ENCODE measurements at regions not wholly inside any gene's neighbourhood (a gene's known extent, or its start where the extent isn't known, plus 50 kb on each side); places are given as distances from the start of the nearest gene placed in this dataset.

- no peak for DNase-seq
Observed at GRCh38 chr6:92363111-92363510, 1056.2 kb downstream of the EPHA7 start.

DNA sequence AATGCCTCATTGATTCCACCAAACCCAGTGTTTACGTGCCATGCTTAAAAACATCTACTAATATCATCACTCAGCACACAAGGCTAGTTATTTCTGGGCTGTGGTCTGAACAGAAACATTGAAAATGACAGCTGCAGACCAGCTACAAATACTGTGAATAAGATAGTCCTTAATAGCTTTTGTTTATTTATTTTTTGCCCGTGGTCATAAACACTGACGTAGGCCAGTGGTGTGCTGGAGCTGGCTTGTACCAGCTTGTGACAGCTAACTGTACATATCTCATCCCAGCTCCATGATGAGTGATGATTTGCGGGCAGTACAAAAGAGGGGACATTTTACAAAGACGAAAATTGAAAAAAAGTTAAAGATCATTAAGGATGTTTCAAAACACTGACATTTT, 1057.0 kb downstream of the EPHA7 start:
- no peak for DNase-seq

GRCh38 chr6:92361990-92362389, 1057.4 kb downstream of the EPHA7 start:
- DNase-seq = no peak

- no peak for DNase-seq
Observed at GRCh38 chr6:92354270-92354829, 1065.0 kb downstream of the EPHA7 start.

- DNase-seq = no peak
Observed at GRCh38 chr6:92352130-92352529, 1067.2 kb downstream of the EPHA7 start.

DNA sequence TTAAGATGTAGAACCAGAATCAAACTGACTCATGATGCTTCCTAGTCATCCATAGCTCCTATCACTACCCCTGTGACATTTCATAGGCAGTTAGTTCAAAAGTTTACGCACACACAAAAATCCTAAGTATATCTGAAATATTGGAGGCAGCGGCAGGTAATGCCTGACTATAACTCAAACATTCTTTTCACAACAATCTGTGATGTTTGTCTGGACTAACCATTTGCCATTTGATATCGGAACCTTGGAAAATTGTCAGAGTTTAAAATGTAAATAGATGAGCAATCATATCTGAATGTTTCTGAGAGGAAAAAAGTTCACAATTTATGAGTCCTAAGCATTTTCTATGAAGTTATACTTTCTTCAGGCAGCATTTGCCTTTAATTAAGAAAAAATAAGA, 1078.2 kb downstream of the EPHA7 start:
- DNase-seq = no peak

- DNase-seq = no peak
Observed at GRCh38 chr6:92339936-92340640, 1079.3 kb downstream of the EPHA7 start.

DNA sequence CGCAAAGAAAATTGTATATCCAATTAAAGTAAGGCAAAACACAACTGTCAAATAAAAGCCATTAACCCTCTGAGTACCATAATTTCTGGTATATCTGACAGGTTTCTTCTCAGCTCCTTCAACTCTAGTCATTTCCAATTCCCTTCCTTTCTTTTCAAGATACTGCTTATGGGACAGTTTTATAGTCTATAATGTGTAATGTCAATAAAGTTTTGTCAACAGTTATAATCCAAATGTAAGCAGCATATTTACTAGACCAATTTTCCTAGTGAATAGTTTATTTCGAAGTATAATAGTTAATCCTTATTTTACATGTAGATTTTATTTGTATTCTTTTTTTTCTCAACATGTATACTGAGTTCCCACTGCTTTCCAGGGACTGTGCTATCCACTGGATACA, 1081.8 kb downstream of the EPHA7 start:
- no peak for DNase-seq

- DNase-seq = no peak
Observed at GRCh38 chr6:92329208-92329847, 1090.0 kb downstream of the EPHA7 start.

DNA sequence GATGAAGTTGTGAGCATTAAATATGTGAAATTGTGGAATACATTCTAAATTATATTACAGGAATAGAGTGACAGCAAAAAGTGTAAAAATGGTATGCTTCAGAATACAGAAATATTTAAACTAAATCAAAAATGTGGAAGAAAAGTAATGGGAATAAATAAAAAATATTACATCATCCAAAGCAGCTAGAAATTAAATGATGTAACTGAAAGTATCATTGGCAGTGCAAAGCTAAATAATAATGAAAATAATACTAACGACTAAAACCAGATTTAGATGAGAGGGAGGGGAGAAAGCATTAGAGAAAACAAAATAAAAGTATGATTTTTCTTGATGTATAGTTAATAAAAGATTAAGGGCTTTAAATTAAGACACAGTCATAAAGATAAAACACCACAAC, 1104.0 kb downstream of the EPHA7 start:
- no peak for DNase-seq

DNA sequence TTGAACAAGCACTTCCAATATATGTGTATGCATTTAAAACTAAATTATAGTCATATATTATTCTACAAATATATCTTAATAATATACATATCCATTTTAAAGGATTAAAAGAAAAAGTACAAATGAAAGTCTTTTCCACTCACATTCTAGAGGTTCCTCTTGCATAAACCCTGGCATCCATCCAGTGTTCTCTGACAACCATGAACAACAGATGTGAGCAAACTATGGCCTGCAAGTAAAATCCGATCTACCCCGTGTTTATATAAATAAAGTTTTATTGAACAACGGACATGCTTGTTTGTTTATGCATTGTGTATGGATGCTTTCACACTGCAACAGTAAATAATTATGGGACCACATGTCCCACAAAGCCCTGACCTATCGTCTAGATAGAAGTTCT, 1122.3 kb downstream of the EPHA7 start:
- DNase-seq = no peak

DNA sequence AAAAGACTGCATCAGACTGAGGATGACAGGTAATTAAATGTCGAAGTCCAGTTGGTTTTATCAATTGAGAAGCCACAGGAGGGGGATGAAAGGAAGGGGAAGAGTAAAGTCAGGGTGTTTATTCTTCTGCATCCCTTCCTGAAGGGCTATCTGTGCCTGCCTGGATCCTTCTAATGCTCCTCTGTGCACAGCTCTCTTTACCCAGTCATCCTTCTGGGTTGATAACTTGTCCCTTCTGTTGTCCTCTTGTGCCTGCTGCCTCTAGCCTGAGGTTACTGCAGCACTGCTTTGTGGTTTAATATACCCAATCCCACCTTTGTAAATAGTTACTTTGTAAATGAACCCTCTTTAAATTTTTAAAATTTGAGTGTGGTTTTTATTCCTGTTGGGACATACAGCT, 1127.3 kb downstream of the EPHA7 start:
- DNase-seq = no peak

DNA sequence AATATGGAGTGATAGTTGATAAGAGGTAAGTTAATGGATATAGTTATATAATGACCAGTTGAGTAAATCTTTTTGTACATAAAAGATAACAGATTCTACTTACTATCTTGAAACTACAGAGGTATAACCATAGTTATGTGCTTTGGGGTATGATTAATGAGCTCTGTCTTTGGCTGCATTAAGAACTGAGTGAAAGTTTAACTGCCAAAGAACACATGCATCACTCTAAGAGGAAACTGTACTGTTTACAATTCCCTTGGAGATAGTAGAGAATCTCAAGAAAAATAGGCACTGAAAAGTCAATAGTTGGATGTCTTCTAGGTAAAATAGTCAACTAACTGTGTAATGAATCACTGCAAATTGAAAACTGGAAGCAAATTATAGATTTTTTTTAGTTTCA, 1129.5 kb downstream of the EPHA7 start:
- no peak for DNase-seq

- no peak for DNase-seq
Observed at GRCh38 chr6:92281571-92282076, 1137.7 kb downstream of the EPHA7 start.

DNA sequence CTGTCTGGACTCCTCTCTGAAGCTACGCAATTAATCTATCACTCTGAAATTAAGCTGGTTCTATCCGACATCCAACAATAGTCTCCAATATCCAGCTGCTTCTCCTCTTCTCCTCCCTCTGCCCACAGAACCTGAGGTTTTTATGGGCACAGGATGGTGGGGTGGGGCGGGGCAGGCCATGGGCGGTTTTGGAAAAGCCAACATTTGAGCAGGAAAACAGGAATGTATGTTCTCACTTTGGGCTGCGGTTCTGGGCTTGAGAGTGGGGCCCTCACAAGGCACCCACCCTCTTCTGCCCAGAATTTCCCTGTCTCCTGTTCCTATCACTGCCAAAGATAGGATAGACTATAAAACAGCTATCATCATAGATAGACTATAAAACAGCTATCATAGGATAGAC, 1144.2 kb downstream of the EPHA7 start:
- no peak for DNase-seq

- DNase-seq = no peak
Observed at GRCh38 chr6:92274588-92274987, 1144.8 kb downstream of the EPHA7 start.

DNA sequence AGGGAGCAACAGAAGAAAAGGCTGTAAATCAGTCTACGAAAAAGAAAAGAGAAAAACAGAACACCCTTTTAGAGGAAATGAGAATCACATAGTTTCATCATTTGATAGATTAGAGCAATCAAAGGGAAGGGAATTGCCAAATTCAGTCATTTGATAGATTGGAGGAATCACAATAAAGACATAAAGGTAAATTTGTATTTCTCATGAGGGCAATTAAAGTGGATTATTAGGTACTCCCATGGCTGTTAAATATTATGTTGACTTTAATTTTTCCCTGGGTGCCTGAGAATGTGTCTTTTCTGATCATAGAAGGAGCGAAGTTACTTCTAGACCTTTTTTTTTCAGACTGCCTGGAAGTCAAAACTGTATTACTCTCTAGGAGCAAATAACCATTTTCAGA, 1145.7 kb downstream of the EPHA7 start:
- no peak for DNase-seq

- no peak for DNase-seq
Observed at GRCh38 chr6:92271091-92271490, 1148.3 kb downstream of the EPHA7 start.

DNA sequence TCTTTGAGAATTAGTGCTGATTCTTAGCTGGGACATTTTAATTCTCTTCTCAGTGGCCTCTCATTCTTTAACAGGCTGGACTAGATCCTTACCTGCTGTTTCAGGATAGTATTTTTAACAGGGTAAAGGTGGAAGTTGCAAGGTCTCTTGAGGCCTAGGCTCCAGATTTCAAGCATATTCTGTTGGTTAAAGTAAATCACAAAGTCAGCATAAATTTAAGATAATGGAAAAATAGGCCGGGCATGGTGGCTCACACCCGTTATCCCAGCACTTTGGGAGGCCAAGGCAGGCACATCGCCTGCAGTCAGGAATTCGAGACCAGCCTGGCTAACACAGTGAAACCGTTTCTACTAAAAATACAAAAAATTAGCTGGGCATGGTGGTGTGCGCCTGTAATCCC, 1149.0 kb downstream of the EPHA7 start:
- DNase-seq = no peak

- DNase-seq = no peak
Observed at GRCh38 chr6:92267335-92267734, 1152.0 kb downstream of the EPHA7 start.

GRCh38 chr6:92263864-92264263, 1155.5 kb downstream of the EPHA7 start:
- DNase-seq = no peak

DNA sequence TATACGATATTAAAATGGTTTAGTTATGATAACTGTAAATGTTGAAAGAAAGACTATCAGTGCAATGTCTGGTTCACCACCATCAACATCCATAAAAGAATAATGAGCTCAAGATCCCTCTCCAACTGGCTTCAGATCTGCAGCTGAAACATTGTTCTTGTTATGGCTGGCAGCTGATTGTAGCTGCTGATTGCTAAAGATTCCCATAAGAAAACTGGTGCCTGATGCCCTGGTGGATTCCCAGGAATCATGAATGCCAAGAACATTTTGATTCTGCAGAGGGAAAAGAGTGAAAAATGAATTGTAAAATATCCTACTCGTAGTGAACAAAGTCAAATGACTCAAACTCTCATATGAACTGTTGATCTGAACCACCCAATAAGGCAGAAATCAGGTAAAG, 1160.2 kb downstream of the EPHA7 start:
- no peak for DNase-seq

- DNase-seq = no peak
Observed at GRCh38 chr6:92243315-92243714, 1176.0 kb downstream of the EPHA7 start.

- DNase-seq = no peak
Observed at GRCh38 chr6:92231171-92231701, 1188.1 kb downstream of the EPHA7 start.

Measured in activated CD4-positive, alpha-beta T cell treated with anti-CD3 and anti-CD28 coated beads, Interleukin-2, amount 50 U/mL, for 16 hours (primary cell).